Breast epithelium (tissue), 3 donors: ENCODE measurements at regions not wholly inside any gene's neighbourhood (a gene's known extent, or its start where the extent isn't known, plus 50 kb on each side); places are given as distances from the start of the nearest gene placed in this dataset.

Source experiments
- POLR2A ChIP-seq: fragments of 450-650 bp; IDR thresholded peaks from one replicate; pipeline ENCODE4 v1.6.1; 2016; ENCODE audit warnings: antibody characterized with exemption, mild to moderate bottlenecking, moderate library complexity
- POLR2AphosphoS5 ChIP-seq, 3 donors: sonication (generic); formaldehyde crosslinking; IDR thresholded peaks; one replicate each; pipeline ENCODE4 v1.6.1; 2017; ENCODE audit warnings: antibody characterized with exemption in 3 of 3
- TF ChIP-seq, protein P1 (sequence below), 3 donors: fragments of 450-650 bp; IDR thresholded peaks; one replicate each; pipeline ENCODE4 v1.5.1; 2016 to 2017; ENCODE audit warnings: antibody characterized with exemption in 3 of 3, mild to moderate bottlenecking in 3 of 3, moderate library complexity in 3 of 3

DNA sequence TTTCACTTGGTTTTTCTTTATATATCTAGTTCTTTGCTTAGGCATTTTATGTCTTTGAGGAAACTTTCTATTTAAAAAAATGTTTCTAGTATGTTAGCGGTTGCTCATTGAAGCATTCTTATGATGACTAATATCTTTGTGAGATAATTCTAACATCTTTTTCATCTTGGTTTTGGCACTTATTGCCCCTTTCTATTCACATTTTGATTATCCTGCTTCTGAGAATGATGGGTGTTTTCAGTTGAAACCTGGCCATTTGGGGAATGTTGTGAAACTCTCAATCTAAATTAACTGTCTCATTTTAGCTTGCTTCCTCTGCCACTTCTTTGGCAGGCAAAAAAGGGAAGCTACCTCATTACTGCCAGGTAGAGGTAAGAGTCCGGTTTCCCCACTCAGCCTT lies 683.1 kb downstream of the DOK5 start:
- TF ChIP-seq, protein P1, sequence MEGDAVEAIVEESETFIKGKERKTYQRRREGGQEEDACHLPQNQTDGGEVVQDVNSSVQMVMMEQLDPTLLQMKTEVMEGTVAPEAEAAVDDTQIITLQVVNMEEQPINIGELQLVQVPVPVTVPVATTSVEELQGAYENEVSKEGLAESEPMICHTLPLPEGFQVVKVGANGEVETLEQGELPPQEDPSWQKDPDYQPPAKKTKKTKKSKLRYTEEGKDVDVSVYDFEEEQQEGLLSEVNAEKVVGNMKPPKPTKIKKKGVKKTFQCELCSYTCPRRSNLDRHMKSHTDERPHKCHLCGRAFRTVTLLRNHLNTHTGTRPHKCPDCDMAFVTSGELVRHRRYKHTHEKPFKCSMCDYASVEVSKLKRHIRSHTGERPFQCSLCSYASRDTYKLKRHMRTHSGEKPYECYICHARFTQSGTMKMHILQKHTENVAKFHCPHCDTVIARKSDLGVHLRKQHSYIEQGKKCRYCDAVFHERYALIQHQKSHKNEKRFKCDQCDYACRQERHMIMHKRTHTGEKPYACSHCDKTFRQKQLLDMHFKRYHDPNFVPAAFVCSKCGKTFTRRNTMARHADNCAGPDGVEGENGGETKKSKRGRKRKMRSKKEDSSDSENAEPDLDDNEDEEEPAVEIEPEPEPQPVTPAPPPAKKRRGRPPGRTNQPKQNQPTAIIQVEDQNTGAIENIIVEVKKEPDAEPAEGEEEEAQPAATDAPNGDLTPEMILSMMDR (IDR thresholded peaks at IDR 0.05), result no peak
- TF ChIP-seq POLR2A, result no peak
- no peak for TF ChIP-seq POLR2AphosphoS5 (IDR thresholded peaks at IDR 0.05)
